ENCODE measurements at regions not wholly inside any gene's neighbourhood (a gene's known extent, or its start where the extent isn't known, plus 50 kb on each side); places are given as distances from the start of the nearest gene placed in this dataset.

GRCh38 chr7:10536561-10536960 lies 437.1 kb upstream of the PHF14 start:
- peaks cover 7% of the 10 kb centered on the region for H3K9me3 Mint-ChIP-seq
- H3K4me1 Mint-ChIP-seq = no peaks in the 10 kb centered on the region
- Histone ChIP-seq H3F3A (ENCODE audit: low read depth) (no peaks in the 10 kb centered on the region), H3K9me3 (ENCODE audit: low read depth) (no peaks in the 10 kb centered on the region), H3K27me3 (no peaks in the 10 kb centered on the region), H3K36me3 (no peaks in the 10 kb centered on the region), H3K4me2 (no peak overlapping the region), H2AFZ (replicated peaks) (no peak overlapping the region), H4K20me1 (ENCODE audit: low read depth) (no peaks in the 10 kb centered on the region), H3K9ac (no peak overlapping the region), H3K79me2 (ENCODE audit: low read depth) (no peaks in the 10 kb centered on the region), H3K27ac (no peak overlapping the region), H3K4me1 (no peaks in the 10 kb centered on the region), H3K4me3 (no peak overlapping the region)
- H3K4me3 Mint-ChIP-seq = no peak overlapping the region
- no peak overlapping the region for H3K27ac Mint-ChIP-seq
- H3K36me3 Mint-ChIP-seq = no peaks in the 10 kb centered on the region
- H3K27me3 Mint-ChIP-seq (ENCODE audit: insufficient read depth, low read depth) = no peaks in the 10 kb centered on the region
- TF ChIP-seq EZH2phosphoT487 (IDR thresholded peaks at IDR 0.05) (no peak), CTCF (IDR thresholded peaks at IDR 0.05) (no peak), EZH2 (IDR thresholded peaks at IDR 0.05) (no peak)
- DNase-seq (ENCODE audit: low spot score) = no peak

GRCh38 chr7:10537764-10538163 lies 435.9 kb upstream of the PHF14 start:
- Histone ChIP-seq H4K20me1 (ENCODE audit: low read depth) (no peaks in the 10 kb centered on the region), H3K4me3 (no peak overlapping the region), H3K9ac (no peak overlapping the region), H3K9me3 (ENCODE audit: low read depth) (no peaks in the 10 kb centered on the region), H3F3A (ENCODE audit: low read depth) (no peaks in the 10 kb centered on the region), H3K27ac (no peak overlapping the region), H3K36me3 (no peaks in the 10 kb centered on the region), H3K79me2 (ENCODE audit: low read depth) (no peaks in the 10 kb centered on the region), H3K27me3 (no peaks in the 10 kb centered on the region), H3K4me1 (no peaks in the 10 kb centered on the region), H3K4me2 (no peak overlapping the region), H2AFZ (replicated peaks) (no peak overlapping the region)
- DNase-seq (ENCODE audit: low spot score) = no peak
- Mint-ChIP-seq H3K9me3 (peaks cover 3% of the 10 kb centered on the region), H3K27ac (no peak overlapping the region), H3K4me3 (no peak overlapping the region), H3K27me3 (ENCODE audit: insufficient read depth, low read depth) (no peaks in the 10 kb centered on the region), H3K4me1 (no peaks in the 10 kb centered on the region), H3K36me3 (no peaks in the 10 kb centered on the region)
- TF ChIP-seq EZH2 (IDR thresholded peaks at IDR 0.05) = no peak
- no peak for TF ChIP-seq EZH2phosphoT487 (IDR thresholded peaks at IDR 0.05)
- TF ChIP-seq CTCF (IDR thresholded peaks at IDR 0.05) = no peak

GRCh38 chr7:10557375-10557774 lies 416.3 kb upstream of the PHF14 start:
- no peak overlapping the region for H3K27ac ChIP-seq
- H4K20me1 ChIP-seq (ENCODE audit: low read depth) = no peaks in the 10 kb centered on the region
- H3K27me3 Mint-ChIP-seq (ENCODE audit: insufficient read depth, low read depth) = no peaks in the 10 kb centered on the region
- no peaks in the 10 kb centered on the region for H3K9me3 ChIP-seq (ENCODE audit: low read depth)
- no peak overlapping the region for H2AFZ ChIP-seq (replicated peaks)
- TF ChIP-seq EZH2 (IDR thresholded peaks at IDR 0.05) (no peak), CTCF (IDR thresholded peaks at IDR 0.05) (no peak), EZH2phosphoT487 (IDR thresholded peaks at IDR 0.05) (no peak)
- no peaks in the 10 kb centered on the region for H3K4me1 Mint-ChIP-seq
- H3K9me3 Mint-ChIP-seq = no peaks in the 10 kb centered on the region
- no peak overlapping the region for H3K4me3 ChIP-seq
- no peak overlapping the region for H3K9ac ChIP-seq
- H3K4me3 Mint-ChIP-seq = no peak overlapping the region
- H3K27me3 ChIP-seq = no peaks in the 10 kb centered on the region
- no peaks in the 10 kb centered on the region for H3K79me2 ChIP-seq (ENCODE audit: low read depth)
- H3K4me2 ChIP-seq = no peak overlapping the region
- no peaks in the 10 kb centered on the region for H3K36me3 Mint-ChIP-seq
- no peaks in the 10 kb centered on the region for H3K4me1 ChIP-seq
- no peaks in the 10 kb centered on the region for H3F3A ChIP-seq (ENCODE audit: low read depth)
- no peaks in the 10 kb centered on the region for H3K36me3 ChIP-seq
- no peak overlapping the region for H3K27ac Mint-ChIP-seq
- no peak for DNase-seq (ENCODE audit: low spot score)

- Mint-ChIP-seq H3K9me3 (no peaks in the 10 kb centered on the region), H3K27ac (no peak overlapping the region), H3K27me3 (ENCODE audit: insufficient read depth, low read depth) (peaks cover under 1% of the 10 kb centered on the region), H3K4me3 (no peak overlapping the region), H3K4me1 (no peaks in the 10 kb centered on the region), H3K36me3 (no peaks in the 10 kb centered on the region)
- H3K36me3 ChIP-seq = no peaks in the 10 kb centered on the region
- no peak overlapping the region for H3K9ac ChIP-seq
- H3F3A ChIP-seq (ENCODE audit: low read depth) = no peaks in the 10 kb centered on the region
- H4K20me1 ChIP-seq (ENCODE audit: low read depth) = no peaks in the 10 kb centered on the region
- H3K9me3 ChIP-seq (ENCODE audit: low read depth) = no peaks in the 10 kb centered on the region
- H3K4me2 ChIP-seq = no peak overlapping the region
- DNase-seq (ENCODE audit: low spot score) = no peak
- TF ChIP-seq EZH2 (IDR thresholded peaks at IDR 0.05) (no peak), EZH2phosphoT487 (IDR thresholded peaks at IDR 0.05) (no peak), CTCF (IDR thresholded peaks at IDR 0.05) (no peak)
- H3K27ac ChIP-seq = no peak overlapping the region
- H3K4me3 ChIP-seq = no peak overlapping the region
- no peaks in the 10 kb centered on the region for H3K27me3 ChIP-seq
- no peaks in the 10 kb centered on the region for H3K4me1 ChIP-seq
- H3K79me2 ChIP-seq (ENCODE audit: low read depth) = no peaks in the 10 kb centered on the region
- no peak overlapping the region for H2AFZ ChIP-seq (replicated peaks)
These were observed 413.2 kb upstream of the PHF14 start for GRCh38 chr7:10560497-10560896.
